ENCODE measurements at regions not wholly inside any gene's neighbourhood (a gene's known extent, or its start where the extent isn't known, plus 50 kb on each side); places are given as distances from the start of the nearest gene placed in this dataset.

DNA sequence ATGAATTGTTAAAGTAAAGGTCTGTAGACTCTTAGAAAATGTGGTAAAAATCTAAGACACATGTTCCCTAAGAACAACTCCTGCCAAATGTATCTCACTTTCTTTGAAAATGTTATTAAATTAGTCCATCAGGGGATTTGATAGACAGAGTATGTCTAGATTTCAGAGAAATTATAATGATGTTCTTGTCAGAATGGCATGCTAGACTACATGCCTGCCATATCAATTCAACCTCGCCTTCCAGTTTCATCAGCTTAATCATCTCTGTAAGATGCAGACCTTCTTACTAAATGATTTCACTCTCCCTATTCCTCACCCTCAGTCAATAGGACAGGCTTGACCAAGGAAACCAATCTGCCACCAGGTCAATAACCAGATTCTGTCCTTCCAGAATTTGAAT lies 368.4 kb downstream of the TXNL1 start:
- intact Hi-C loops (cut with micrococcal nuclease) (no loop called here), in situ Hi-C loops (cut with MboI) (no loop called here)
- ChIA-PET POLR2A (no interaction called here), CTCF (ENCODE audit: low intra/inter-chr PET ratio) (no interaction called here)
- no peak overlapping the region for H2AFZ ChIP-seq (ENCODE audit: low read depth, low read length)
- FAIRE-seq: no peak
- H3K9me1 ChIP-seq (ENCODE audit: control insufficient read depth, insufficient read depth, low read length): no peaks in the 10 kb centered on the region
- no peak for ATAC-seq
- no peak for DNase-seq (ENCODE audit: extremely low read depth in 1 of 4, low spot score in 3 of 4)
- H3K27me3 ChIP-seq (ENCODE audit: control insufficient read depth in 2 of 2, insufficient read depth in 2 of 2, low read length in 2 of 2): no peaks in the 10 kb centered on the region
- WGBS (ENCODE audit: insufficient coverage, low coverage, missing lambda C conversion rate): 0% methylated on average over 1 of the region's 1 CpG
- H3K27ac ChIP-seq (ENCODE audit: extremely low read depth, low read depth, low read length): no peak overlapping the region
- BruUV-seq (replicated peaks): no TSS peak
- H3K4me2 ChIP-seq (ENCODE audit: insufficient read depth, low read length): no peak overlapping the region
- H3K9ac ChIP-seq (ENCODE audit: insufficient read depth in 1 of 2, low read depth in 2 of 2, low read length in 2 of 2): no peak overlapping the region
- no peaks in the 10 kb centered on the region for H3K4me1 ChIP-seq (replicated peaks in 1 of 2; ENCODE audit: control insufficient read depth in 2 of 2, insufficient read depth in 2 of 2, low read length in 2 of 2)
- TF ChIP-seq RREB1 (CRISPR knock-in tag; IDR thresholded peaks at IDR 0.05): no peak
- TF ChIP-seq ZNF436 (CRISPR knock-in tag; IDR thresholded peaks at IDR 0.05): no peak
- no peak for TF ChIP-seq ZNF184 (CRISPR knock-in tag; IDR thresholded peaks at IDR 0.05)
- TF ChIP-seq CAMTA2 (CRISPR knock-in tag; conservative IDR thresholded peaks at IDR 0.05): no peak
- no peak for TF ChIP-seq ARID1B (IDR thresholded peaks at IDR 0.05)
- no peaks in the 10 kb centered on the region for H3K36me3 ChIP-seq (ENCODE audit: control insufficient read depth, insufficient read depth, low read length)
- no peaks in the 10 kb centered on the region for H4K20me1 ChIP-seq (replicated peaks; ENCODE audit: control insufficient read depth, insufficient read depth, low read length)
- H3K9me3 ChIP-seq (replicated peaks; ENCODE audit: control insufficient read depth, insufficient read depth, low read depth, low read length): no peaks in the 10 kb centered on the region
- H3K79me2 ChIP-seq (ENCODE audit: control insufficient read depth, insufficient read depth, low read length): no peaks in the 10 kb centered on the region
- H3K4me3 ChIP-seq: no peak overlapping the region
